ENCODE measurements at regions not wholly inside any gene's neighbourhood (a gene's known extent, or its start where the extent isn't known, plus 50 kb on each side); places are given as distances from the start of the nearest gene placed in this dataset.

GRCh38 chr5:1633605-1634336 lies 110.0 kb upstream of the LPCAT1 start (continued):
- TF ChIP-seq ZNF709 (CRISPR knock-in tag; IDR thresholded peaks at IDR 0.05), result peak; percentile 61; the same call in 1 of the 2 replicates
- TF ChIP-seq CBFB (CRISPR knock-in tag; IDR thresholded peaks at IDR 0.05), result peak; percentile 78
- TF ChIP-seq ZNF570 (CRISPR knock-in tag; IDR thresholded peaks at IDR 0.05; ENCODE audit: borderline replicate concordance), result no peak
- no peak for TF ChIP-seq NCOA1 (CRISPR knock-in tag; IDR thresholded peaks at IDR 0.05)
- peak; percentile 76 for TF ChIP-seq ZNF230 (CRISPR knock-in tag; IDR thresholded peaks at IDR 0.05)
- TF ChIP-seq MEF2D (CRISPR knock-in tag; IDR thresholded peaks at IDR 0.05), result peak; percentile 44; the same call in 1 of the 2 replicates
- TF ChIP-seq BATF2 (CRISPR knock-in tag; IDR thresholded peaks at IDR 0.05), result no peak
- TF ChIP-seq LRRFIP1 (CRISPR knock-in tag; conservative IDR thresholded peaks at IDR 0.05), result no peak
- TF ChIP-seq RFXANK (CRISPR knock-in tag; IDR thresholded peaks at IDR 0.05), result no peak
- peak; percentile 98 for TF ChIP-seq MAZ (IDR thresholded peaks at IDR 0.05; ENCODE audit: borderline replicate concordance, low read depth, low read length)
- TF ChIP-seq MAZ (CRISPR knock-in tag; IDR thresholded peaks at IDR 0.05; ENCODE audit: low read depth), result peak; percentile 88
- TF ChIP-seq ATF7-NPFF (CRISPR knock-in tag; IDR thresholded peaks at IDR 0.05; ENCODE audit: low read depth), result peak; percentile 55; the same call in 1 of the 2 replicates
- peak; percentile 88; the same call in 1 of the 2 replicates for TF ChIP-seq HBP1 (CRISPR knock-in tag; IDR thresholded peaks at IDR 0.05; ENCODE audit: low read depth)
- peak; percentile 84 for TF ChIP-seq KMT2B (CRISPR knock-in tag; IDR thresholded peaks at IDR 0.05)
- peak; percentile 72 for TF ChIP-seq RXRA (CRISPR knock-in tag; IDR thresholded peaks at IDR 0.05)
- no peak; the same call in 1 of the 2 replicates for TF ChIP-seq TARDBP (CRISPR knock-in tag; IDR thresholded peaks at IDR 0.05)
- peak; percentile 63 for TF ChIP-seq GATAD2A (CRISPR knock-in tag; IDR thresholded peaks at IDR 0.05)
- peak; percentile 45; the same call in 1 of the 2 replicates for TF ChIP-seq HES4 (CRISPR knock-in tag; IDR thresholded peaks at IDR 0.05; ENCODE audit: borderline replicate concordance)
- TF ChIP-seq ZNF124 (CRISPR knock-in tag; IDR thresholded peaks at IDR 0.05), result peak; percentile 85; the same call in 1 of the 2 replicates
- peak; percentile 55; the same call in 1 of the 2 replicates for TF ChIP-seq TSC22D2 (CRISPR knock-in tag; IDR thresholded peaks at IDR 0.05; ENCODE audit: borderline replicate concordance)
- TF ChIP-seq ZNF713 (CRISPR knock-in tag; IDR thresholded peaks at IDR 0.05), result no peak
- TF ChIP-seq IRF9 (CRISPR knock-in tag; IDR thresholded peaks at IDR 0.05; ENCODE audit: borderline replicate concordance), result peak; percentile 76; the same call in 1 of the 2 replicates
- TF ChIP-seq KLF15 (CRISPR knock-in tag; IDR thresholded peaks at IDR 0.05; ENCODE audit: borderline replicate concordance), result peak; percentile 54; the same call in 1 of the 2 replicates
- TF ChIP-seq SMAD3 (CRISPR knock-in tag; IDR thresholded peaks at IDR 0.05), result peak; percentile 49; the same call in 1 of the 2 replicates
- TF ChIP-seq ZNF143 (CRISPR knock-in tag; IDR thresholded peaks at IDR 0.05), result peak; percentile 57; the same call in 1 of the 2 replicates
- TF ChIP-seq TEAD3 (CRISPR knock-in tag; optimal IDR thresholded peaks at IDR 0.05; ENCODE audit: borderline replicate concordance), result peak; percentile 34

Measured in HepG2 (cell line).